NCI-H1092 treated with DMSO at 0.1 percent for 48 hours (cell line): ENCODE measurements at regions not wholly inside any gene's neighbourhood (a gene's known extent, or its start where the extent isn't known, plus 50 kb on each side); places are given as distances from the start of the nearest gene placed in this dataset.

Experiments
- DNase-seq: peaks from one replicate; lab custom pipeline; 2025; lab: John Stamatoyannopoulos, UW

- no peak for DNase-seq
Observed at GRCh38 chr12:89992668-89993451, 284.2 kb upstream of the ATP2B1 start.

GRCh38 chr12:89991807-89992590 is 283.4 kb upstream of the ATP2B1 start:
- no peak for DNase-seq

GRCh38 chr12:89988188-89988915 is 279.7 kb upstream of the ATP2B1 start:
- DNase-seq: no peak

- no peak for DNase-seq
Observed at GRCh38 chr12:89985935-89986334, 277.3 kb upstream of the ATP2B1 start.

- DNase-seq: no peak
Observed at GRCh38 chr12:89984846-89985245, 276.2 kb upstream of the ATP2B1 start.

GRCh38 chr12:89983622-89984021 is 275.0 kb upstream of the ATP2B1 start:
- no peak for DNase-seq

- DNase-seq: no peak
Observed at GRCh38 chr12:89980236-89980635, 271.6 kb upstream of the ATP2B1 start.

- DNase-seq: no peak
Observed at GRCh38 chr12:89977405-89978085, 268.9 kb upstream of the ATP2B1 start.

- DNase-seq: no peak
Observed at GRCh38 chr12:89976866-89977265, 268.2 kb upstream of the ATP2B1 start.

- DNase-seq: no peak
Observed at GRCh38 chr12:89975574-89975973, 266.9 kb upstream of the ATP2B1 start.

GRCh38 chr12:89971880-89972279 is 263.2 kb upstream of the ATP2B1 start:
- no peak for DNase-seq

GRCh38 chr12:89970722-89971121 is 262.1 kb upstream of the ATP2B1 start:
- no peak for DNase-seq

GRCh38 chr12:89969093-89969492 is 260.5 kb upstream of the ATP2B1 start:
- DNase-seq: no peak

GRCh38 chr12:89968151-89968700 is 259.6 kb upstream of the ATP2B1 start:
- no peak for DNase-seq

- no peak for DNase-seq
Observed at GRCh38 chr12:89966495-89967240, 258.0 kb upstream of the ATP2B1 start.

- no peak for DNase-seq
Observed at GRCh38 chr12:89965993-89966392, 257.4 kb upstream of the ATP2B1 start.

- no peak for DNase-seq
Observed at GRCh38 chr12:89962648-89963047, 254.0 kb upstream of the ATP2B1 start.

GRCh38 chr12:89960607-89961394 is 252.2 kb upstream of the ATP2B1 start:
- DNase-seq: no peak

- no peak for DNase-seq
Observed at GRCh38 chr12:89960011-89960507, 251.4 kb upstream of the ATP2B1 start.

- DNase-seq: no peak
Observed at GRCh38 chr12:89959179-89959578, 250.5 kb upstream of the ATP2B1 start.
